T-cell (primary cell): ENCODE measurements at regions not wholly inside any gene's neighbourhood (a gene's known extent, or its start where the extent isn't known, plus 50 kb on each side); places are given as distances from the start of the nearest gene placed in this dataset.
A peak's percentile ranks its signal among the peaks of the same experiment; 100 is the strongest.

Experiments
- ATAC-seq, 4 experiments: fragments of 200-7000 bp in 3 of 4; fragments of 150-1000 bp in 1 of 4; cut with Tn5 transposase; replicated peaks in 1 of 4; 1 replicate in 3 of 4; 2 replicates in 1 of 4; pipeline ENCODE4 v1.10.0; 2021; ENCODE audit warnings: moderate library complexity in 3 of 4, mild to moderate bottlenecking in 2 of 4, moderate number of reproducible peaks in 1 of 4
- CTCF ChIA-PET, 2 donors: fragments of 300-600 bp; sonication (Branson Sonifier 250); formaldehyde crosslinking; loops; one replicate each; lab custom pipeline; 2022; ENCODE audit warnings: antibody characterized with exemption in 2 of 2; lab: Charles Lee
- POLR2A ChIA-PET, 2 donors: fragments of 300-600 bp; sonication (Branson Sonifier 250); formaldehyde crosslinking; loops; one replicate each; lab custom pipeline; 2022; ENCODE audit warnings: antibody characterized with exemption in 2 of 2; lab: Charles Lee
- DNase-seq, 35 experiments: peaks; one replicate each; pipeline versions ENCODE4 v3.0.0 to v3.0.0-alpha.2; 2013 to 2023
- H3K27ac ChIP-seq: one replicate; pipeline ENCODE4 v1.5.1; 2013; ENCODE audit warnings: low read length
- H3K27me3 ChIP-seq, 2 experiments: replicated peaks in 1 of 2; 1 replicate in 1 of 2; 2 replicates in 1 of 2; pipeline versions ENCODE4 v1.6.1 to v1.7.0; 2013; ENCODE audit warnings: low read length in 1 of 2, mixed read lengths in 1 of 2; ENCODE audit not compliant: control insufficient read depth in 2 of 2, insufficient read depth in 2 of 2; ENCODE audit errors: extremely low read depth in 1 of 2
- H3K36me3 ChIP-seq, 2 donors: 1 replicate in 1 of 2; 2 replicates in 1 of 2; pipeline versions ENCODE4 v1.6.1 to v1.7.0; 2013; ENCODE audit warnings: low read length in 1 of 2; ENCODE audit not compliant: control insufficient read depth in 2 of 2, insufficient read depth in 1 of 2; ENCODE audit errors: extremely low read depth in 1 of 2
- H3K4me1 ChIP-seq, 2 experiments: 1 replicate in 1 of 2; 2 replicates in 1 of 2; pipeline versions ENCODE4 v1.6.1 to v1.7.0; 2013; ENCODE audit warnings: low read length in 2 of 2, mixed read lengths in 1 of 2; ENCODE audit not compliant: insufficient read depth in 2 of 2, control insufficient read depth in 1 of 2; ENCODE audit errors: extremely low read depth in 1 of 2
- H3K4me3 ChIP-seq, 2 donors: 1 replicate in 1 of 2; 2 replicates in 1 of 2; pipeline versions ENCODE4 v1.5.1 to v1.7.0; 2013; ENCODE audit warnings: mild to moderate bottlenecking in 2 of 2, low read length in 1 of 2, moderate library complexity in 1 of 2; ENCODE audit not compliant: control insufficient read depth in 1 of 2; ENCODE audit errors: extremely low read depth in 1 of 2
- H3K9me3 ChIP-seq: 2 replicates; pipeline ENCODE4 v1.7.0; 2013
- H3K27ac Mint-ChIP-seq, 2 donors: one replicate each; pipeline ENCODE4 v1.8.0; 2020 to 2021; ENCODE audit warnings: mild to moderate bottlenecking in 2 of 2, mixed read lengths in 2 of 2
- H3K27me3 Mint-ChIP-seq, 2 donors: one replicate each; pipeline ENCODE4 v1.8.0; 2021 to 2022; ENCODE audit warnings: mixed read lengths in 2 of 2
- H3K36me3 Mint-ChIP-seq: one replicate; pipeline ENCODE4 v1.8.0; 2021; ENCODE audit warnings: mixed read lengths
- H3K4me1 Mint-ChIP-seq, 3 donors: one replicate each; pipeline ENCODE4 v1.8.0; 2020 to 2022; ENCODE audit warnings: mixed read lengths in 3 of 3, mild to moderate bottlenecking in 1 of 3
- H3K4me3 Mint-ChIP-seq, 3 donors: one replicate each; pipeline ENCODE4 v1.8.0; 2020 to 2022; ENCODE audit warnings: mild to moderate bottlenecking in 3 of 3, mixed read lengths in 3 of 3, moderate library complexity in 3 of 3
- H3K9me3 Mint-ChIP-seq, 3 donors: one replicate each; pipeline ENCODE4 v1.8.0; 2020 to 2022; ENCODE audit warnings: mixed read lengths in 3 of 3
- WGBS: methylation state at CpG from one replicate; pipeline ENCODE4 v1.1.5; 2013; ENCODE audit warnings: missing lambda C conversion rate; ENCODE audit not compliant: insufficient coverage; 5-methylcytosine and 5-hydroxymethylcytosine counted together

- ChIA-PET CTCF (no interaction called here), POLR2A (no interaction called here)
- peaks cover 0 to 2% (median 0%) of the 10 kb centered on the region in 3 donors for H3K4me1 Mint-ChIP-seq
- H3K9me3 Mint-ChIP-seq, result no peaks in the 10 kb centered on the region
- WGBS, result 88% methylated on average over 1 of the region's 2 CpGs
- Histone ChIP-seq H3K4me3 (no peak overlapping the region), H3K9me3 (no peaks in the 10 kb centered on the region), H3K36me3 (no peaks in the 10 kb centered on the region), H3K27ac (no peak overlapping the region), H3K27me3 (no peaks in the 10 kb centered on the region), H3K4me1 (no peaks in the 10 kb centered on the region)
- H3K27me3 Mint-ChIP-seq, result no peaks in the 10 kb centered on the region
- H3K27ac Mint-ChIP-seq, result no peak overlapping the region
- H3K4me3 Mint-ChIP-seq, result no peak overlapping the region
- no peaks in the 10 kb centered on the region for H3K36me3 Mint-ChIP-seq
- ATAC-seq, result no peak
- DNase-seq, result no peak
These were observed 308.5 kb downstream of the ATXN7L3B start for GRCh38 chr12:74846116-74846515.

GRCh38 chr12:74847169-74847568 lies 309.5 kb downstream of the ATXN7L3B start:
- H3K36me3 ChIP-seq, result no peaks in the 10 kb centered on the region
- POLR2A ChIA-PET, result no interaction called here
- CTCF ChIA-PET, result no interaction called here
- Mint-ChIP-seq H3K4me1 (peaks cover 0 to 2% (median 0%) of the 10 kb centered on the region in 3 donors), H3K27ac (no peak overlapping the region), H3K9me3 (no peaks in the 10 kb centered on the region), H3K36me3 (no peaks in the 10 kb centered on the region), H3K4me3 (no peak overlapping the region), H3K27me3 (no peaks in the 10 kb centered on the region)
- no peak for DNase-seq
- ATAC-seq, result no peak
- no peaks in the 10 kb centered on the region for H3K9me3 ChIP-seq
- H3K27me3 ChIP-seq, result no peaks in the 10 kb centered on the region
- no peak overlapping the region for H3K4me3 ChIP-seq
- no peaks in the 10 kb centered on the region for H3K4me1 ChIP-seq
- H3K27ac ChIP-seq, result no peak overlapping the region
- WGBS, result 80% methylated on average over 1 of the region's 5 CpGs

GRCh38 chr12:74848006-74848405 lies 310.4 kb downstream of the ATXN7L3B start:
- Histone ChIP-seq H3K27me3 (no peaks in the 10 kb centered on the region), H3K4me1 (no peaks in the 10 kb centered on the region), H3K9me3 (no peaks in the 10 kb centered on the region), H3K4me3 (no peak overlapping the region), H3K27ac (no peak overlapping the region), H3K36me3 (no peaks in the 10 kb centered on the region)
- Mint-ChIP-seq H3K27me3 (no peaks in the 10 kb centered on the region), H3K27ac (no peak overlapping the region), H3K9me3 (no peaks in the 10 kb centered on the region), H3K4me3 (no peak overlapping the region), H3K4me1 (peaks cover 0 to 2% (median 0%) of the 10 kb centered on the region in 3 donors), H3K36me3 (no peaks in the 10 kb centered on the region)
- POLR2A ChIA-PET, result no interaction called here
- no peak for DNase-seq
- CTCF ChIA-PET, result interaction anchor here in 1 of 2 donors (0.6 kb wide), 1 partner anchor 33 kb away, joined by 5 read pairs; no protein-coding TSS in a partner anchor
- WGBS, result no CpG with 5 or more reads among the region's 2 CpGs
- no peak for ATAC-seq

DNA sequence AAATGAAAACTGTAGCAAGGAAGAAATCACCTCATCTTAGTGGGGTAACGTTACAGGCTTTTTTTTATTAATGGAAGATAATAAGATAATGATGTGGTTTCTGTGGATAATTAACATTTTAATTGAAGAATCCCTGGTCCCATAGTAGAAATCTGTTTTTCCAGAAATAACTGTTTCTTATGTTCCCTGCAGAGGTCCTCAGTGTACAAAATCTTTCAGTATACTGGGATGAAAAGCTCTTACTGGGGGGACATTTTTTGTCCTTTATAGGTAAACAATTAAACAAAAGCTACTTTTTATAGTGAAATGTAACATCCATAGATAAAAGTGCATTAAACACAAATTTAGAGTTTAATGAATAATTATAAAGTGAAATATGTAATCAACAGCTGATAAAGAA lies 312.2 kb downstream of the ATXN7L3B start:
- H3K4me3 Mint-ChIP-seq, result no peak overlapping the region
- peaks cover 0 to 2% (median 0%) of the 10 kb centered on the region in 3 donors for H3K4me1 Mint-ChIP-seq
- H3K36me3 ChIP-seq, result no peaks in the 10 kb centered on the region
- H3K27me3 ChIP-seq, result no peaks in the 10 kb centered on the region
- H3K36me3 Mint-ChIP-seq, result no peaks in the 10 kb centered on the region
- WGBS, result no CpG with 5 or more reads among the region's 1 CpG
- no peaks in the 10 kb centered on the region for H3K9me3 ChIP-seq
- POLR2A ChIA-PET, result no interaction called here
- no peak for ATAC-seq
- H3K9me3 Mint-ChIP-seq, result no peaks in the 10 kb centered on the region
- CTCF ChIA-PET, result no interaction called here
- no peaks in the 10 kb centered on the region for H3K4me1 ChIP-seq
- DNase-seq, result peak in 1 of 35 experiments; percentile 1
- H3K27me3 Mint-ChIP-seq, result no peaks in the 10 kb centered on the region
- H3K27ac ChIP-seq, result no peak overlapping the region
- no peak overlapping the region for H3K4me3 ChIP-seq
- no peak overlapping the region for H3K27ac Mint-ChIP-seq

GRCh38 chr12:74871817-74872216 lies 334.2 kb downstream of the ATXN7L3B start:
- Histone ChIP-seq H3K27me3 (no peaks in the 10 kb centered on the region), H3K36me3 (no peaks in the 10 kb centered on the region), H3K4me1 (no peaks in the 10 kb centered on the region), H3K27ac (no peak overlapping the region), H3K4me3 (no peak overlapping the region), H3K9me3 (no peaks in the 10 kb centered on the region)
- ATAC-seq, result no peak
- ChIA-PET CTCF (no interaction called here), POLR2A (no interaction called here)
- H3K36me3 Mint-ChIP-seq, result no peaks in the 10 kb centered on the region
- H3K27ac Mint-ChIP-seq, result no peak overlapping the region
- no peaks in the 10 kb centered on the region for H3K27me3 Mint-ChIP-seq
- DNase-seq, result no peak
- no peak overlapping the region for H3K4me3 Mint-ChIP-seq
- no peaks in the 10 kb centered on the region for H3K4me1 Mint-ChIP-seq
- peaks cover 0 to 4% (median 4%) of the 10 kb centered on the region in 3 donors for H3K9me3 Mint-ChIP-seq

DNA sequence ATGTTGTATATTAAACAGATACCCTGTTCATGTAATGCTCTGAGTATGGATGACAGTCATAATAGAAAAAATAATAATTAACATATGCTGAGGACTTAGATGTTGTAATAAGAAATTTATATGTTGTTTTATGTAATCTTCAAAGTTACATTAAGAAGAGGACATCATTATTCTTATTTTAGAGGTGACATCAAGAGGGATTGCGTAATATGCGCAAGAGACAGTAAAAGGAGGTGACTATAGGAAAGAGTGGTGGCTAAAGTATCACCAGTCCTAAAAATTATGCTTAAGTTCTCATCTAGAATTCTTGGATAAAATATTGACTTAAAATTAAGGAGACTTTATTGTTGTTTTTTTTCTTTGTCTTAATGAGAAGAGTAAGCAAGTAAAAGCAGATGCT lies 323.9 kb downstream of the KCNC2 start:
- Histone ChIP-seq H3K9me3 (no peaks in the 10 kb centered on the region), H3K27me3 (no peaks in the 10 kb centered on the region), H3K4me3 (no peak overlapping the region), H3K36me3 (no peaks in the 10 kb centered on the region), H3K27ac (no peak overlapping the region), H3K4me1 (peaks cover 0 to 2% of the 10 kb centered on the region in 2 experiments)
- POLR2A ChIA-PET, result no interaction called here
- WGBS, result no CpG with 5 or more reads among the region's 2 CpGs
- Mint-ChIP-seq H3K4me3 (no peak overlapping the region), H3K36me3 (no peaks in the 10 kb centered on the region), H3K27ac (no peak overlapping the region), H3K9me3 (peaks cover 0 to 3% (median 0%) of the 10 kb centered on the region in 3 donors), H3K27me3 (no peaks in the 10 kb centered on the region), H3K4me1 (peaks cover 7 to 19% (median 13%) of the 10 kb centered on the region in 3 donors)
- no peak for ATAC-seq
- no peak for DNase-seq
- CTCF ChIA-PET, result interaction anchor here in 1 of 2 donors (0.6 kb wide), 1 partner anchor 1443 kb away, joined by 3 read pairs; no protein-coding TSS in a partner anchor

DNA sequence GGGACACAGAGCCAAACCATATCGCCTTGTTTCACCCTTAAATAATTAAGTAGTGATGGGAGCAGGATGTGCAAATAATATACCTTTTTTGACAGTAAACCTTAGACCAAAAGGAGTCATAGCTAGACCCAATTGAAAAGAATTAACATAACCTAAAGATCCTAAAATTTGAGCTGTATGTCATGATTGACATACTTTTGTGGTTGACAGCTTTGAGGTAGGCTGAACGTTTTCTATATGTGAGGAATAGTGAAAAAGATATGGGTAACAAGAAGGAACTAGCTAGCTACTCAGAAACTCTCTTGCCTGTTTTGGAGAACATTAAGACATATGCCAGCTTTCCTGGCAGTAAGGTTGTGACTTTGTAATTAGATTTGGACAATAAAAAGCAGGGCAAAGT lies 320.6 kb downstream of the KCNC2 start:
- H3K27ac Mint-ChIP-seq, result peak overlapping the region in 1 of 2 donors; percentile 44
- H3K4me3 Mint-ChIP-seq, result no peak overlapping the region
- ATAC-seq (no peak), DNase-seq (no peak)
- Histone ChIP-seq H3K4me1 (peaks cover 3 to 9% of the 10 kb centered on the region in 2 experiments), H3K4me3 (no peak overlapping the region), H3K9me3 (no peaks in the 10 kb centered on the region), H3K36me3 (no peaks in the 10 kb centered on the region), H3K27me3 (no peaks in the 10 kb centered on the region), H3K27ac (no peak overlapping the region)
- no peaks in the 10 kb centered on the region for H3K27me3 Mint-ChIP-seq
- ChIA-PET CTCF (no interaction called here), POLR2A (interaction anchor here in 1 of 2 donors (0.6 kb wide), 1 partner anchor 502 kb away, joined by 6 read pairs; no protein-coding TSS in a partner anchor)
- no peaks in the 10 kb centered on the region for H3K36me3 Mint-ChIP-seq
- H3K4me1 Mint-ChIP-seq, result peaks cover 24 to 41% (median 37%) of the 10 kb centered on the region in 3 donors
- WGBS, result 14% methylated on average over 1 of the region's 2 CpGs
- H3K9me3 Mint-ChIP-seq, result peaks cover 0 to 2% (median 0%) of the 10 kb centered on the region in 3 donors
